ENCODE measurements at regions not wholly inside any gene's neighbourhood (a gene's known extent, or its start where the extent isn't known, plus 50 kb on each side); places are given as distances from the start of the nearest gene placed in this dataset.

- Histone ChIP-seq H3K27ac (peak overlapping the region in 2 of 4 donors; percentile 18 to 44), H3K9me3 (no peaks in the 10 kb centered on the region), H3K4me3 (no peak overlapping the region), H3K27me3 (peaks cover 0 to 8% (median 4%) of the 10 kb centered on the region in 3 donors), H3K4me1 (no peaks in the 10 kb centered on the region), H3K36me3 (no peaks in the 10 kb centered on the region)
- no peak for TF ChIP-seq POLR2A (IDR thresholded peaks at IDR 0.05)
- TF ChIP-seq, protein P1, sequence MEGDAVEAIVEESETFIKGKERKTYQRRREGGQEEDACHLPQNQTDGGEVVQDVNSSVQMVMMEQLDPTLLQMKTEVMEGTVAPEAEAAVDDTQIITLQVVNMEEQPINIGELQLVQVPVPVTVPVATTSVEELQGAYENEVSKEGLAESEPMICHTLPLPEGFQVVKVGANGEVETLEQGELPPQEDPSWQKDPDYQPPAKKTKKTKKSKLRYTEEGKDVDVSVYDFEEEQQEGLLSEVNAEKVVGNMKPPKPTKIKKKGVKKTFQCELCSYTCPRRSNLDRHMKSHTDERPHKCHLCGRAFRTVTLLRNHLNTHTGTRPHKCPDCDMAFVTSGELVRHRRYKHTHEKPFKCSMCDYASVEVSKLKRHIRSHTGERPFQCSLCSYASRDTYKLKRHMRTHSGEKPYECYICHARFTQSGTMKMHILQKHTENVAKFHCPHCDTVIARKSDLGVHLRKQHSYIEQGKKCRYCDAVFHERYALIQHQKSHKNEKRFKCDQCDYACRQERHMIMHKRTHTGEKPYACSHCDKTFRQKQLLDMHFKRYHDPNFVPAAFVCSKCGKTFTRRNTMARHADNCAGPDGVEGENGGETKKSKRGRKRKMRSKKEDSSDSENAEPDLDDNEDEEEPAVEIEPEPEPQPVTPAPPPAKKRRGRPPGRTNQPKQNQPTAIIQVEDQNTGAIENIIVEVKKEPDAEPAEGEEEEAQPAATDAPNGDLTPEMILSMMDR (IDR thresholded peaks at IDR 0.05 in 4 of 5, conservative IDR thresholded peaks at IDR 0.05 in 1 of 5), result no peak
- DNase-seq (no peak), ATAC-seq (no peak)
- in situ Hi-C loops (cut with MboI; ENCODE audit: low sequenced_read_pairs in 4 of 4) (no loop called here), intact Hi-C loops (cut with DNase I; ENCODE audit: low total_unique reads) (no loop called here)
Measured at GRCh38 chr3:87797872-87798566, 260.8 kb downstream of the CGGBP1 start.

DNA sequence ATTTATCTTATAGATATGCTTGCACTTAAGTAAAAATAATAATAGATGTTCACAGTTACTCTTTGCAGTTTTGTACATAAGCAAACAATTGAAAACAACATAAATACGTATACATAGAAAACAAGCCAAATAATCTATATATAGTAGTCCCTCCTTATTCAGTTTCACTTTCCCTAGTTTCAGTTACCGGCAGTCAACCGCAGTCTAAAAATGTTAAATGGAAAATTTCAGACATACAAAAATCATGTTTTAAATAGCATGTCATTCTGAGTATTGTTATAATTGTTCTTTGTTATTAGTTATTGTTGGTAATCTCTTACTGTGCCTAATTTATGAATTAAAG is 262.0 kb downstream of the CGGBP1 start:
- peak overlapping the region in 1 of 4 donors; percentile 7 for H3K4me3 ChIP-seq
- H3K27me3 ChIP-seq, result peaks cover 0 to 11% (median 6%) of the 10 kb centered on the region in 3 donors
- H3K36me3 ChIP-seq, result no peaks in the 10 kb centered on the region
- TF ChIP-seq, protein P1 (IDR thresholded peaks at IDR 0.05 in 4 of 5, conservative IDR thresholded peaks at IDR 0.05 in 1 of 5), result no peak
- TF ChIP-seq POLR2A (IDR thresholded peaks at IDR 0.05), result no peak
- H3K4me1 ChIP-seq, result peaks cover 0 to 3% of the 10 kb centered on the region in 2 donors
- DNase-seq (no peak), ATAC-seq (no peak)
- in situ Hi-C loops (cut with MboI; ENCODE audit: low sequenced_read_pairs in 4 of 4) (no loop called here), intact Hi-C loops (cut with DNase I; ENCODE audit: low total_unique reads) (no loop called here)
- H3K9me3 ChIP-seq, result no peaks in the 10 kb centered on the region
- peak overlapping the region in 3 of 4 donors; percentile 9 to 20 (median 14) for H3K27ac ChIP-seq

GRCh38 chr3:87796137-87796842 is 262.5 kb downstream of the CGGBP1 start:
- Histone ChIP-seq H3K9me3 (no peaks in the 10 kb centered on the region), H3K4me1 (peaks cover 0 to 3% of the 10 kb centered on the region in 2 donors), H3K27ac (peak overlapping the region in 3 of 4 donors; percentile 9 to 20 (median 14)), H3K4me3 (peak overlapping the region in 1 of 4 donors; percentile 7), H3K36me3 (no peaks in the 10 kb centered on the region), H3K27me3 (peaks cover 0 to 17% (median 6%) of the 10 kb centered on the region in 3 donors)
- intact Hi-C loops (cut with DNase I; ENCODE audit: low total_unique reads) (no loop called here), in situ Hi-C loops (cut with MboI; ENCODE audit: low sequenced_read_pairs in 4 of 4) (no loop called here)
- no peak for DNase-seq
- ATAC-seq, result no peak
- TF ChIP-seq POLR2A (IDR thresholded peaks at IDR 0.05), result no peak
- TF ChIP-seq, protein P1 (IDR thresholded peaks at IDR 0.05 in 4 of 5, conservative IDR thresholded peaks at IDR 0.05 in 1 of 5), result no peak

DNA sequence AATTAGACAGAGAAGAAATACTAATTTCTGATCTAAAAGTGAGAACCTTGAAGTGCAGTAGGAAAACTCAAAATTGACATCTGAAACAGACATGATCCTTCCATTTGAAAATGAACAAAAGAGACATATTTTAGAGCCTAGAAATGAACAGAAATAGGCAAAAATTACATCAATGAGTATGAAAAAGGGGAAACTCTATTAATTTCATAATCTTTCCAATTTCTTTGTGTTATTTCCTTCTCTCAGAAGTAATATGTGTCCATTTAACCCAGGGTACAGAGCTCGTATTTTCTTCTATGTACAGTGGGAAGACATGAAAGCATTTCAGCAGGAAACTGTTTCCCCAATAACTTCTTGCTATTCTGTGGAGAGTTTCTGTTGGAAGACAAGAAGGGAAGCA is 263.1 kb downstream of the CGGBP1 start:
- peak overlapping the region in 1 of 4 donors; percentile 6 for H3K27ac ChIP-seq
- peaks cover 0 to 22% (median 9%) of the 10 kb centered on the region in 3 donors for H3K27me3 ChIP-seq
- H3K36me3 ChIP-seq, result no peaks in the 10 kb centered on the region
- peaks cover 0 to 3% of the 10 kb centered on the region in 2 donors for H3K4me1 ChIP-seq
- ATAC-seq (no peak), DNase-seq (no peak)
- no peak overlapping the region for H3K4me3 ChIP-seq
- in situ Hi-C loops (cut with MboI; ENCODE audit: low sequenced_read_pairs in 4 of 4), result no loop called here
- no peaks in the 10 kb centered on the region for H3K9me3 ChIP-seq
- intact Hi-C loops (cut with DNase I; ENCODE audit: low total_unique reads), result no loop called here
- no peak for TF ChIP-seq POLR2A (IDR thresholded peaks at IDR 0.05)
- TF ChIP-seq, protein P1 (IDR thresholded peaks at IDR 0.05 in 4 of 5, conservative IDR thresholded peaks at IDR 0.05 in 1 of 5), result no peak

Measured in gastrocnemius medialis (tissue), 4 donors.